ENCODE measurements at regions not wholly inside any gene's neighbourhood (a gene's known extent, or its start where the extent isn't known, plus 50 kb on each side); places are given as distances from the start of the nearest gene placed in this dataset.

DNA sequence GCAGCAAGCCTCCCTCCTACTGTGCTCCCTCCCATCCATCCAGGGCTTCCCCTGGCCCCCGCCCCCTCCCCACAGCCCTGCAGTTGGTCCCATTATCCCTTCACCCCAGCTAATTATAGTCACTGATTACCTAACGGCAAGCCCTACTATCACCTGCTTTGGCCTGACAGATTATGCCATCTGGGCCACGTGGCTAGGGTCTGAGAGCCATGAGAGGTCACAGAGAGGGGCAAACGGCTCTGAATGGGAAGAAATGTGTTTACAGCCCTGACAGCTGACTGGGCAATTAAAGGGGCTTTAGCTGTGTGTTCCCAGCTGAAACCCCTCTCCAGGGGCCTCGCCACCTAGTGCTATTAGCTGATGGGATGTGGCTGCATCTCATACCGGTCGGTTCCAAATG is 134.4 kb upstream of the CPEB2 start:
- no peak overlapping the region for H3K4me3 ChIP-seq
- H3K9me3 ChIP-seq, result no peaks in the 10 kb centered on the region
- intact Hi-C loops (cut with DNase I; ENCODE audit: low total_unique reads), result no loop called here
- H3K27ac ChIP-seq, result no peak overlapping the region
- TF ChIP-seq, protein P1, sequence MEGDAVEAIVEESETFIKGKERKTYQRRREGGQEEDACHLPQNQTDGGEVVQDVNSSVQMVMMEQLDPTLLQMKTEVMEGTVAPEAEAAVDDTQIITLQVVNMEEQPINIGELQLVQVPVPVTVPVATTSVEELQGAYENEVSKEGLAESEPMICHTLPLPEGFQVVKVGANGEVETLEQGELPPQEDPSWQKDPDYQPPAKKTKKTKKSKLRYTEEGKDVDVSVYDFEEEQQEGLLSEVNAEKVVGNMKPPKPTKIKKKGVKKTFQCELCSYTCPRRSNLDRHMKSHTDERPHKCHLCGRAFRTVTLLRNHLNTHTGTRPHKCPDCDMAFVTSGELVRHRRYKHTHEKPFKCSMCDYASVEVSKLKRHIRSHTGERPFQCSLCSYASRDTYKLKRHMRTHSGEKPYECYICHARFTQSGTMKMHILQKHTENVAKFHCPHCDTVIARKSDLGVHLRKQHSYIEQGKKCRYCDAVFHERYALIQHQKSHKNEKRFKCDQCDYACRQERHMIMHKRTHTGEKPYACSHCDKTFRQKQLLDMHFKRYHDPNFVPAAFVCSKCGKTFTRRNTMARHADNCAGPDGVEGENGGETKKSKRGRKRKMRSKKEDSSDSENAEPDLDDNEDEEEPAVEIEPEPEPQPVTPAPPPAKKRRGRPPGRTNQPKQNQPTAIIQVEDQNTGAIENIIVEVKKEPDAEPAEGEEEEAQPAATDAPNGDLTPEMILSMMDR (IDR thresholded peaks at IDR 0.05), result no peak
- H3K27me3 ChIP-seq, result no peaks in the 10 kb centered on the region
- H3K4me1 ChIP-seq, result peaks cover 0 to 27% (median 12%) of the 10 kb centered on the region in 4 donors
- no peaks in the 10 kb centered on the region for H3K36me3 ChIP-seq
- no peak for DNase-seq

DNA sequence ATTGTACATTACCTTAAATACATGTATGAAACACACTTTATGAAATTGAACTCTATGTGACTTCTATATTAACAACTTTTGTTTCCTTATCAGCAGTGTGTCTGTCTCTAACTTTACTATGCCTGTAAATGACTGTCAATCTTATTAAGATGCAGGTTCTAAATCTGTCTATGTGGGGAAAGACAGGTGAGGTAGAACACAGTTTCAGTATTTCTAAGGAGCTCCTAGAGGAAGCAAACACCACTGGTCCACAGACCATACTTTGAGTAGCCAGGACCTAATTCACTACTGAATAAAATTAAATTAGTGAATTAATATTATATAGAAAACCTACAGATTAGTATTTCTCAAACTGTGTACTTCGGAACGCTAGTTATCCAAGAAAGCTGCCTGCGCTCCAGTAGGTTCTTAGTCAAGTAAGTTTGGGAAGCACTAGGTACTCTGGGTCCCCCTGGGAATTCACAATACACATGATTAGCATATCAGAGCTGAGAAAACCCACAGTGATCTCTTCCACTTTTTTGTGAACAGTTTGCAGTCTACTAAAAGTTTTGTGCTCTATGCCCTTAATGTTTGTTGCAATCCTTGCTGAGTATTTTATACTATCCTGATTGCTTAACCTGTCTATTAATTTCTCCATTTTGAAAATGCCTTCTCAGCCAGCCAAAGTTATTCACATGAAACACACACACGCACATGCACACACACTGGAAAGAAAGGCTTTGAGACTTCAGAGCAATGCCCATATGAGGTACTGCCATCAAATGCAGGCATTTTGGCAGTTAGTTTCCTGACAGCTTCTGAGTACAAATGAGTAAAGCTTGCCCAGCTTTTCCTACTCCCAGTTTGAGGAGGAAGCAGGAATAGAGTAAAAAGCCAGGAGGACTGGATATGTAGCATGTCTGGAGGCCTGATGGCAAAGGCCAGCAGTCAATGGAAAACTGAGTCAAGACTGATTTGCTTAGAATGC is 133.6 kb upstream of the CPEB2 start:
- H3K4me1 ChIP-seq, result peaks cover 0 to 19% (median 8%) of the 10 kb centered on the region in 4 donors

DNA sequence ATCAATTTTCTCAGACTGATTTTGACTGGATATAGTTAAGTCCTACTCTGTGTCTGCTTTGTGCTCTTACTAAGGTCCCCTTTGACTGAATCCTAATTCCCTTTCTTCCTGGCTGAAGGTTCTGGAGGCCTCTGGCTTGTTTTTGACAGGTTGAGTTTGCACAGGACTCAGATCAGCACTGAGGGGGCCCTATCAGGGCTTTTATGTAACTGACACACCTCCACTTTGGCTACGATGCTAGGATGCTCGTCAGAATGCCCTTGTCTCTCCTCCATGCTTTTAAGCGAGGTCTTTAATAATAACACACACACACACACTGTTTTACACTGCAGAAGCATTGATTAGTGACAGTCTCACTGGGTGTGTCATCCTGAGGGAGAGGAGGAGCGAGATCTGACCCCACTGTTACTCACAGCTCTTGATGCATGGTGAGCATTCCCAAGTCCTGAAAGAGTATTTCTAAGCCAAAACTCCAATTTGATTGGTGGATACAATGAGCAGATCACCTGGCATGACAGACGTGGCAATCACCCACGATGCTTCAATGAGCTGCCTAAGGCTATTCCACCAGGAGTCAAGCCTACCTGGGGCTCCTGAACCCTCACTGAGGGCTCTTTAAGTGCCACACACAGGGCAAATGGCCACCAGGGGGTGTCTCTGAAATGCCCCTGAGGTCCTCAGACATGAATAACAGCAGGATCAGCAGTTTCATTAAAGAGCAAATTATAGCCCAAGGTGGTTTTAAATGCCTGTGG is 130.4 kb upstream of the CPEB2 start:
- Histone ChIP-seq H3K4me3 (no peak overlapping the region), H3K4me1 (peaks cover 0 to 7% (median 1%) of the 10 kb centered on the region in 4 donors), H3K27ac (no peak overlapping the region), H3K9me3 (no peaks in the 10 kb centered on the region), H3K36me3 (no peaks in the 10 kb centered on the region), H3K27me3 (no peaks in the 10 kb centered on the region)
- no peak for DNase-seq
- intact Hi-C loops (cut with DNase I; ENCODE audit: low total_unique reads), result no loop called here
- TF ChIP-seq, protein P1 (IDR thresholded peaks at IDR 0.05), result no peak

More for the DNA sequence above, 133.6 kb upstream of the CPEB2 start:
- no peak for DNase-seq
- TF ChIP-seq, protein P1 (IDR thresholded peaks at IDR 0.05), result no peak
- H3K27me3 ChIP-seq, result no peaks in the 10 kb centered on the region
- intact Hi-C loops (cut with DNase I; ENCODE audit: low total_unique reads), result no loop called here
- H3K36me3 ChIP-seq, result no peaks in the 10 kb centered on the region
- no peaks in the 10 kb centered on the region for H3K9me3 ChIP-seq
- no peak overlapping the region for H3K4me3 ChIP-seq
- H3K27ac ChIP-seq, result no peak overlapping the region

DNA sequence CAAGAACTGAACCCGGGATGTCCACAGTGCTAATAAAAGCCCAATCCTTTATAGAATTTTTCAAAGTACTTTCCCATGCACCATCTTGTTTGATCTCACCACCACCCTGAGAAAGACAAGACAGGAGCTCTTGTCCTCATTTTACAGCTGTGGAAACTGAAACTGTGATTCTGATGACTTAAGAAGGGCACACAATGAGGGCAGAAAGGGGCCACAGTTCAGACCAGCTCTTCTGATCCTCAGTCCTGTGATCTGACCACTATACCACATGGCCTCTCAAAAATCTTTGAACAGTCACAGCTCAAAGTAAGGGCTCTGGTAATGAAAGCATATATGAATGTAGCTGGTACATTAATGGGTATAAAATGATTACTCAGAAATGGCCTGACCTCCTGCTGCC is 127.3 kb upstream of the CPEB2 start:
- DNase-seq, result no peak
- Histone ChIP-seq H3K27ac (no peak overlapping the region), H3K27me3 (no peaks in the 10 kb centered on the region), H3K4me1 (peaks cover 0 to 10% (median 5%) of the 10 kb centered on the region in 4 donors), H3K36me3 (no peaks in the 10 kb centered on the region), H3K9me3 (no peaks in the 10 kb centered on the region), H3K4me3 (no peak overlapping the region)
- intact Hi-C loops (cut with DNase I; ENCODE audit: low total_unique reads), result no loop called here
- TF ChIP-seq, protein P1 (IDR thresholded peaks at IDR 0.05), result no peak

DNA sequence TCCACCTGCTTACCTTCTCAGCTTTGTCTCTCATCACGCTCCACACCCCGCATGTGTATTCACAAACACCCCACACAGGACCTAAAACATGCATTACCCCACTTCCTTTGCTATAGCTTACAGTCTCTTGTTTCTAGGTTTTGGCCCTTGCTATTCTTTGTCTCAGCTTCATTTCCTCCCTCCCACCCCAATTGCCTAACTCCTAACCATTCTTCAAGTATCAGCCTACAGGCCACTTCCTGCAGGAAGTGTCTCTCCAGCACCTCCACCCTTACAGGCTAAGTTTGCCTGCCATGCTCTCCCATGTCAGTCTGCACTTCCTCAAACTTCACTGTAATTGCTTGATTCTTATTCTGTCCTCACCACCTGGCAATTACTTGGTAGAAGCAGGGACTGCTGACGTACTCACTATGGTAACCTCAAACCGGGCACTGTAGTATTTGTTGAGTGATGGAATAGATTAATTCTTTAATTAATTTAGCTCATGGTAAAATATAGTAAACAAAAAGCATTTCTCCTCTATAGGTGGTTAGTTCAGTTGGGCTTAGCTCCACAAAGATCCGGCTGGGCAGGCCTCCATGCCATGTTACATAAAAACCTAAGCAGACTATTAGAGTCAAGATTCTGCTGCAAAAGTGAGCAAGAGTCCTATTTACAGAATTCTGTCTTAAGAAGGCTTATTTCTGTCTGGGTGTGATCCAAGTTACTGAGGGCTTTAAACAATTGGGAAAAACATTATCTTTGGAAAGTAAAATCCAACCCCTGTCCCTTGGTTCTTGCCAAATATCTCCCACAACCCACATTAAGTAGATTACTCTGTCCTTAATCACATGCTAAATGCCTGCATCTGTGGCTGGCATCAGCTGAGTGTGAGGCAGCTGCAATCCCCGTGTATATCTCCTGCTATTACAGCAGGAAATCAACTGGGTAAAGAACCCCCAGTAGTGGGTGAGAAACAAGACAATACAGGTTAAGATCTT is 124.7 kb upstream of the CPEB2 start:
- no peak overlapping the region for H3K27ac ChIP-seq
- TF ChIP-seq, protein P1 (IDR thresholded peaks at IDR 0.05), result no peak
- no peaks in the 10 kb centered on the region for H3K36me3 ChIP-seq

More for the DNA sequence above, 124.7 kb upstream of the CPEB2 start:
- DNase-seq, result peak in 1 of 2 donors; percentile 23
- H3K27me3 ChIP-seq, result no peaks in the 10 kb centered on the region
- no peaks in the 10 kb centered on the region for H3K9me3 ChIP-seq
- H3K4me3 ChIP-seq, result no peak overlapping the region
- H3K4me1 ChIP-seq, result peaks cover 0 to 10% (median 5%) of the 10 kb centered on the region in 4 donors
- intact Hi-C loops (cut with DNase I; ENCODE audit: low total_unique reads), result no loop called here

Measured in tibial artery (tissue), 4 donors.